Suprapubic skin (tissue), 4 donors: ENCODE measurements at regions not wholly inside any gene's neighbourhood (a gene's known extent, or its start where the extent isn't known, plus 50 kb on each side); places are given as distances from the start of the nearest gene placed in this dataset.

Experiments
- DNase-seq, 2 donors: peaks; one replicate each; pipeline ENCODE4 v3.0.0-alpha.2; 2019; ENCODE audit warnings: low spot score in 2 of 2
- H3K27ac ChIP-seq: fragments of 200-600 bp; sonication (generic); one replicate; pipeline ENCODE4 v1.5.1; 2019
- H3K27me3 ChIP-seq: fragments of 200-600 bp; sonication (generic); one replicate; pipeline ENCODE4 v1.5.1; 2019
- H3K36me3 ChIP-seq: fragments of 200-600 bp; sonication (generic); one replicate; pipeline ENCODE4 v1.5.1; 2019
- H3K4me1 ChIP-seq: fragments of 200-600 bp; sonication (generic); one replicate; pipeline ENCODE4 v1.5.1; 2019
- H3K4me3 ChIP-seq: fragments of 200-600 bp; sonication (generic); one replicate; pipeline ENCODE4 v1.5.1; 2019; ENCODE audit warnings: mild to moderate bottlenecking
- H3K9me3 ChIP-seq: fragments of 200-600 bp; sonication (generic); one replicate; pipeline ENCODE4 v1.5.1; 2019
- CTCF ChIP-seq, 2 donors: fragments of 200-600 bp in 1 of 2; fragments of 450-650 bp in 1 of 2; sonication (generic) in 1 of 2; IDR thresholded peaks; one replicate each; pipeline ENCODE4 v1.5.1; 2016 to 2019; ENCODE audit warnings: antibody characterized with exemption in 2 of 2, mild to moderate bottlenecking in 1 of 2, moderate library complexity in 1 of 2
- EP300 ChIP-seq: sonication (generic); formaldehyde crosslinking; IDR thresholded peaks from one replicate; pipeline ENCODE4 v1.6.1; 2017; ENCODE audit warnings: antibody characterized with exemption
- POLR2A ChIP-seq, 2 donors: fragments of 450-650 bp; IDR thresholded peaks; one replicate each; pipeline ENCODE4 v1.6.1; 2017; ENCODE audit warnings: antibody characterized with exemption in 2 of 2, mild to moderate bottlenecking in 2 of 2, moderate library complexity in 2 of 2
- POLR2AphosphoS5 ChIP-seq, 3 donors: sonication (generic); formaldehyde crosslinking; IDR thresholded peaks; one replicate each; pipeline ENCODE4 v1.6.1; 2017; ENCODE audit warnings: antibody characterized with exemption in 3 of 3
- WGBS: methylation state at CpG from one replicate; pipeline ENCODE4 v1.1.5; 2018; 5-methylcytosine and 5-hydroxymethylcytosine counted together

- Histone ChIP-seq H3K27ac (no peak overlapping the region), H3K9me3 (no peaks in the 10 kb centered on the region), H3K4me1 (peaks cover 10% of the 10 kb centered on the region), H3K4me3 (no peak overlapping the region), H3K27me3 (peaks cover 85% of the 10 kb centered on the region), H3K36me3 (no peaks in the 10 kb centered on the region)
- DNase-seq = no peak
- WGBS = 72% methylated on average over 23 of the region's 23 CpGs
- no peak for TF ChIP-seq POLR2A (IDR thresholded peaks at IDR 0.05)
Measured at GRCh38 chr7:1372671-1373379, 86.4 kb downstream of the MICALL2 start.

- Histone ChIP-seq H3K36me3 (no peaks in the 10 kb centered on the region), H3K27me3 (peaks cover 75% of the 10 kb centered on the region), H3K9me3 (no peaks in the 10 kb centered on the region), H3K4me3 (no peak overlapping the region), H3K4me1 (no peaks in the 10 kb centered on the region), H3K27ac (no peak overlapping the region)
- DNase-seq = no peak
- 80% methylated on average over 13 of the region's 21 CpGs for WGBS
- no peak for TF ChIP-seq POLR2A (IDR thresholded peaks at IDR 0.05)
- no peak for TF ChIP-seq POLR2AphosphoS5 (IDR thresholded peaks at IDR 0.05)
Measured at GRCh38 chr7:1377111-1377909, 82.0 kb downstream of the MICALL2 start.

GRCh38 chr7:1378610-1379601 lies 80.4 kb downstream of the MICALL2 start:
- H3K9me3 ChIP-seq = no peaks in the 10 kb centered on the region
- no peak for DNase-seq
- TF ChIP-seq CTCF (IDR thresholded peaks at IDR 0.05) (no peak), POLR2A (IDR thresholded peaks at IDR 0.05) (no peak), EP300 (no peak), POLR2AphosphoS5 (IDR thresholded peaks at IDR 0.05) (no peak)
- no peaks in the 10 kb centered on the region for H3K4me1 ChIP-seq
- H3K27ac ChIP-seq = no peak overlapping the region
- 95% methylated on average over 3 of the region's 3 CpGs for WGBS
- H3K36me3 ChIP-seq = no peaks in the 10 kb centered on the region
- no peak overlapping the region for H3K4me3 ChIP-seq
- peaks cover 75% of the 10 kb centered on the region for H3K27me3 ChIP-seq

GRCh38 chr7:1380231-1380815 lies 78.9 kb downstream of the MICALL2 start:
- H3K27ac ChIP-seq = no peak overlapping the region
- no peaks in the 10 kb centered on the region for H3K36me3 ChIP-seq
- H3K4me1 ChIP-seq = no peaks in the 10 kb centered on the region
- H3K27me3 ChIP-seq = peaks cover 86% of the 10 kb centered on the region
- no peak overlapping the region for H3K4me3 ChIP-seq
- WGBS = 77% methylated on average over 15 of the region's 15 CpGs
- TF ChIP-seq POLR2A (IDR thresholded peaks at IDR 0.05) = no peak
- no peak for TF ChIP-seq POLR2AphosphoS5 (IDR thresholded peaks at IDR 0.05)
- no peak for TF ChIP-seq CTCF (IDR thresholded peaks at IDR 0.05)
- TF ChIP-seq EP300 = no peak
- no peak for DNase-seq
- no peaks in the 10 kb centered on the region for H3K9me3 ChIP-seq

GRCh38 chr7:1380821-1381580 lies 78.3 kb downstream of the MICALL2 start:
- Histone ChIP-seq H3K36me3 (no peaks in the 10 kb centered on the region), H3K4me3 (no peak overlapping the region), H3K4me1 (no peaks in the 10 kb centered on the region), H3K27ac (no peak overlapping the region), H3K9me3 (no peaks in the 10 kb centered on the region), H3K27me3 (peaks cover 86% of the 10 kb centered on the region)
- no peak for DNase-seq
- WGBS = 74% methylated on average over 18 of the region's 18 CpGs
- TF ChIP-seq CTCF (IDR thresholded peaks at IDR 0.05) (no peak), POLR2A (IDR thresholded peaks at IDR 0.05) (no peak), POLR2AphosphoS5 (IDR thresholded peaks at IDR 0.05) (no peak), EP300 (no peak)
